CD4-positive, alpha-beta T cell (primary cell): ENCODE measurements at regions not wholly inside any gene's neighbourhood (a gene's known extent, or its start where the extent isn't known, plus 50 kb on each side); places are given as distances from the start of the nearest gene placed in this dataset.

Source experiments
- ATAC-seq: fragments of 200-7000 bp; cut with Tn5 transposase; one replicate; pipeline ENCODE4 v1.10.0; 2022; ENCODE audit warnings: mild to moderate bottlenecking; ENCODE audit not compliant: poor library complexity
- CTCF ChIA-PET: fragments of 350-600 bp; sonication (Branson Sonifier 250); formaldehyde crosslinking; loops from one replicate; lab custom pipeline; 2021; ENCODE audit warnings: antibody characterized with exemption, inconsistent platforms; lab: Charles Lee
- POLR2A ChIA-PET: fragments of 350-600 bp; sonication (Branson Sonifier 250); formaldehyde crosslinking; loops from one replicate; lab custom pipeline; 2021; ENCODE audit warnings: antibody characterized with exemption, inconsistent platforms; lab: Charles Lee
- DNase-seq, 14 experiments: peaks; one replicate each; pipeline ENCODE4 v3.0.0-alpha.2; 2013 to 2020; ENCODE audit warnings: mixed read lengths in 2 of 14
- H3K27ac ChIP-seq, 2 donors: one replicate each; pipeline versions ENCODE4 v1.5.1 to v1.7.0; 2013; ENCODE audit warnings: low read length in 2 of 2, low read depth in 1 of 2, mild to moderate bottlenecking in 1 of 2
- H3K27me3 ChIP-seq, 2 experiments: 1 replicate in 1 of 2; 2 replicates in 1 of 2; pipeline versions ENCODE4 v1.6.1 to v1.7.0; 2013; ENCODE audit warnings: low read length in 2 of 2, control low read depth in 1 of 2, mild to moderate bottlenecking in 1 of 2, moderate library complexity in 1 of 2; ENCODE audit not compliant: insufficient read depth in 2 of 2, control insufficient read depth in 1 of 2
- H3K36me3 ChIP-seq: one replicate; pipeline ENCODE4 v1.6.1; 2013; ENCODE audit warnings: low read length, control low read depth; ENCODE audit not compliant: insufficient read depth
- H3K4me1 ChIP-seq: one replicate; pipeline ENCODE4 v1.6.1; 2013; ENCODE audit warnings: low read length, control low read depth; ENCODE audit not compliant: insufficient read depth
- H3K4me3 ChIP-seq: one replicate; pipeline ENCODE4 v1.5.1; 2013; ENCODE audit warnings: mild to moderate bottlenecking, low read length, moderate library complexity
- H3K9me3 ChIP-seq, 2 experiments: 1 replicate in 1 of 2; 2 replicates in 1 of 2; pipeline versions ENCODE4 v1.6.1 to v1.7.0; 2013; ENCODE audit warnings: low read length in 2 of 2, mild to moderate bottlenecking in 2 of 2, control low read depth in 1 of 2, moderate library complexity in 1 of 2; ENCODE audit not compliant: control insufficient read depth in 1 of 2, insufficient read depth in 1 of 2
- H3K27ac Mint-ChIP-seq: one replicate; pipeline ENCODE4 v1.8.0; 2020; ENCODE audit warnings: mixed read lengths
- H3K27me3 Mint-ChIP-seq: one replicate; pipeline ENCODE4 v1.8.0; 2021; ENCODE audit warnings: mixed read lengths
- H3K36me3 Mint-ChIP-seq: one replicate; pipeline ENCODE4 v1.8.0; 2021; ENCODE audit warnings: low read depth, mixed read lengths
- H3K4me1 Mint-ChIP-seq: one replicate; pipeline ENCODE4 v1.8.0; 2021; ENCODE audit warnings: low read depth, mixed read lengths
- H3K4me3 Mint-ChIP-seq: one replicate; pipeline ENCODE4 v1.8.0; 2020; ENCODE audit warnings: mild to moderate bottlenecking, mixed read lengths
- H3K9me3 Mint-ChIP-seq: one replicate; pipeline ENCODE4 v1.8.0; 2020; ENCODE audit warnings: mixed read lengths
- intact Hi-C, 2 experiments: fragments of 100-400 bp; cut with DNase I in 1 of 2; cut with micrococcal nuclease in 1 of 2; formaldehyde crosslinking; loops; one replicate each; pipeline versions ENCODE4 v1.15.1 to v1.9.0; 2023 to 2025; cut with DNase I, micrococcal nuclease
- TF ChIP-seq, protein P1 (sequence below): fragments of 200-600 bp; IDR thresholded peaks from one replicate; pipeline ENCODE4 v1.8.0; 2022; ENCODE audit warnings: antibody characterized with exemption, mild to moderate bottlenecking

DNA sequence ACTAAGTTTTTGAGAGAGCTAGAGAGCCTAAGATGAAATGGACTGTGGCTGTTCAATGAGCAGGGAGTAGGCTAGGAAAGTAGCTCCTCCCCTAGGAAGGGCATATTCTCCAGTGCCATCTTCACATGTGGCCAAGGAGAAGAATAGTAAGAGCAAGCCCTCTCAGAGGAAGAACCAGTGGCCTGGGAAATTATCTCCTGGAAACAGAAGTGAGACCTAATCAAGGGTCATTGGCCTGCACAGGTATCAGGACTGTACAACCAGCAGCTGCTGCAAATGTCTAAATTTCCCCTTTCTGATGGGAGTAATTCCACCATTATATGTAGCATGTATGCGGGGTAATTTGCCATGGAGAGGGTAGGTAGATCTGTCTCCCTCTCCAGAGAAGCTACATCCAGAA, 334.8 kb upstream of the RASGEF1B start:
- Histone ChIP-seq H3K27ac (no peak overlapping the region), H3K4me3 (no peak overlapping the region), H3K9me3 (no peaks in the 10 kb centered on the region), H3K4me1 (no peaks in the 10 kb centered on the region), H3K27me3 (no peaks in the 10 kb centered on the region), H3K36me3 (no peaks in the 10 kb centered on the region)
- Mint-ChIP-seq H3K36me3 (no peaks in the 10 kb centered on the region), H3K9me3 (no peaks in the 10 kb centered on the region), H3K27ac (no peak overlapping the region), H3K4me3 (no peak overlapping the region), H3K4me1 (no peaks in the 10 kb centered on the region), H3K27me3 (no peaks in the 10 kb centered on the region)
- ATAC-seq (no peak), DNase-seq (no peak)
- ChIA-PET POLR2A (no interaction called here), CTCF (no interaction called here)
- TF ChIP-seq, protein P1, sequence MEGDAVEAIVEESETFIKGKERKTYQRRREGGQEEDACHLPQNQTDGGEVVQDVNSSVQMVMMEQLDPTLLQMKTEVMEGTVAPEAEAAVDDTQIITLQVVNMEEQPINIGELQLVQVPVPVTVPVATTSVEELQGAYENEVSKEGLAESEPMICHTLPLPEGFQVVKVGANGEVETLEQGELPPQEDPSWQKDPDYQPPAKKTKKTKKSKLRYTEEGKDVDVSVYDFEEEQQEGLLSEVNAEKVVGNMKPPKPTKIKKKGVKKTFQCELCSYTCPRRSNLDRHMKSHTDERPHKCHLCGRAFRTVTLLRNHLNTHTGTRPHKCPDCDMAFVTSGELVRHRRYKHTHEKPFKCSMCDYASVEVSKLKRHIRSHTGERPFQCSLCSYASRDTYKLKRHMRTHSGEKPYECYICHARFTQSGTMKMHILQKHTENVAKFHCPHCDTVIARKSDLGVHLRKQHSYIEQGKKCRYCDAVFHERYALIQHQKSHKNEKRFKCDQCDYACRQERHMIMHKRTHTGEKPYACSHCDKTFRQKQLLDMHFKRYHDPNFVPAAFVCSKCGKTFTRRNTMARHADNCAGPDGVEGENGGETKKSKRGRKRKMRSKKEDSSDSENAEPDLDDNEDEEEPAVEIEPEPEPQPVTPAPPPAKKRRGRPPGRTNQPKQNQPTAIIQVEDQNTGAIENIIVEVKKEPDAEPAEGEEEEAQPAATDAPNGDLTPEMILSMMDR, result no peak
- intact Hi-C loops, result no loop called here

GRCh38 chr4:81804849-81805248, 333.1 kb upstream of the RASGEF1B start:
- H3K4me3 ChIP-seq, result no peak overlapping the region
- ChIA-PET CTCF (interaction anchor here (1.2 kb wide), 1 partner anchor 337 kb away, joined by 4 read pairs; no protein-coding TSS in a partner anchor), POLR2A (no interaction called here)
- no peak overlapping the region for H3K27ac ChIP-seq
- no peak overlapping the region for H3K4me3 Mint-ChIP-seq
- H3K9me3 Mint-ChIP-seq, result no peaks in the 10 kb centered on the region
- H3K4me1 Mint-ChIP-seq, result no peaks in the 10 kb centered on the region
- no peaks in the 10 kb centered on the region for H3K4me1 ChIP-seq
- no peak for ATAC-seq
- intact Hi-C loops, result no loop called here
- H3K36me3 ChIP-seq, result no peaks in the 10 kb centered on the region
- TF ChIP-seq, protein P1, result no peak
- no peaks in the 10 kb centered on the region for H3K36me3 Mint-ChIP-seq
- H3K27ac Mint-ChIP-seq, result no peak overlapping the region
- DNase-seq, result no peak
- no peaks in the 10 kb centered on the region for H3K27me3 ChIP-seq
- H3K9me3 ChIP-seq, result no peaks in the 10 kb centered on the region
- H3K27me3 Mint-ChIP-seq, result no peaks in the 10 kb centered on the region

DNA sequence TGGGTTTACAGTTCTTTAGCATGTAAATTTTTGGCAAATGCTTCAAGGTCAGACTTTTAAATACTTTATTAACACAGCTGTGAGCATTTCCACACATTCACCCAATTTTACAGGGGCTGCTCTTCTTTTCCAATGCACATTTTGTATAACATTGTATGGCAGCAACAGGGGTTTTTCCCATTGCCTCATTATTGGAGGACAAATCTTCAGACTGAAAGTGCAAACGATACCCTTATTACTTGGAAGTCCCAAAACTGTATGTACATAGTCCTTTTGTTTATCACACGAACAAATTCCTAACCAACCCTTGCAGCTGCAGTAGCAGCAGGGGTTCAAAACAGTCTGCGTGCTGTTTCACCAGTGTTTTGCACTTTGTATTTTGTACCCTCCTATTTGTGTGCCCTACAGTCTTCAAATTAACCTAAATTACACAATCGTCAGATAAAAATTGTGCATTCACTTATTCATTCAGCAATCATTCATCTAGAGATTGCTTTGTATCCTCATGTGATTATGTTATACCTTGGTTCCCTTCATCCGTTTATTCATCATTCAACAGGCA, 330.7 kb upstream of the RASGEF1B start:
- H3K27ac Mint-ChIP-seq, result no peak overlapping the region
- no peaks in the 10 kb centered on the region for H3K4me1 Mint-ChIP-seq
- intact Hi-C loops, result no loop called here
- Histone ChIP-seq H3K27ac (no peak overlapping the region), H3K4me3 (no peak overlapping the region), H3K27me3 (no peaks in the 10 kb centered on the region), H3K9me3 (no peaks in the 10 kb centered on the region), H3K36me3 (no peaks in the 10 kb centered on the region), H3K4me1 (no peaks in the 10 kb centered on the region)
- ChIA-PET POLR2A (no interaction called here), CTCF (no interaction called here)
- TF ChIP-seq, protein P1, result no peak
- no peaks in the 10 kb centered on the region for H3K27me3 Mint-ChIP-seq
- H3K9me3 Mint-ChIP-seq, result no peaks in the 10 kb centered on the region
- H3K4me3 Mint-ChIP-seq, result no peak overlapping the region
- no peak for ATAC-seq
- no peaks in the 10 kb centered on the region for H3K36me3 Mint-ChIP-seq
- no peak for DNase-seq
